ENCODE measurements at regions not wholly inside any gene's neighbourhood (a gene's known extent, or its start where the extent isn't known, plus 50 kb on each side); places are given as distances from the start of the nearest gene placed in this dataset.

DNA sequence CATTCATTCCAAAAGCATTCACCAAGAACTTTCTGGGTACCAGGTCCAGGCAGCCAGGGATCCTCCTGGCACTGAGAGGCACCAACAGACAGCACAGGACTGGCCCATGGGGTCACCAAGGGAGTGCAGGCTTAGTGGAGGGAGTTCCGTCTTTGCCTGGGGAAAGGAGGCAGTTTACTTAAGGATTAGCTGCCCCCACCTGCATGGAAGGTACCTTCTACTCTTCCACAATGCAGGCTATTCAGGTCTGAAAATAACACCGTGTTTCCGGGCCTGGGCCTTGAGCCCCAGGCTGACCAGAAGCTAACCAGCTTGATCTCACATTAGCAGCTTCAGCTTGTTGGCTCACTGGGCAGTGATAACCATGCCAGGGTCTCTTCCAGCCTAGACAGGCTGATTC, 199.4 kb downstream of the FOXA2 start:
- no peak overlapping the region for H3K27ac Mint-ChIP-seq
- H3K4me3 Mint-ChIP-seq, result no peak overlapping the region
- H3K9me3 Mint-ChIP-seq, result peaks cover 0 to 9% (median 0%) of the 10 kb centered on the region in 6 donors
- no peaks in the 10 kb centered on the region for H3K36me3 Mint-ChIP-seq
- no peak for DNase-seq
- H3K27me3 Mint-ChIP-seq (ENCODE audit: low read depth in 3 of 3), result peaks cover 3 to 6% (median 3%) of the 10 kb centered on the region in 3 donors
- H3K4me1 Mint-ChIP-seq, result no peaks in the 10 kb centered on the region

- Mint-ChIP-seq H3K27ac (no peak overlapping the region), H3K36me3 (no peaks in the 10 kb centered on the region), H3K27me3 (ENCODE audit: low read depth in 3 of 3) (peaks cover 3 to 6% (median 3%) of the 10 kb centered on the region in 3 donors), H3K4me3 (no peak overlapping the region), H3K9me3 (peaks cover 0 to 9% (median 0%) of the 10 kb centered on the region in 6 donors), H3K4me1 (no peaks in the 10 kb centered on the region)
- DNase-seq, result no peak
Measured at GRCh38 chr20:22383156-22383555, 201.2 kb downstream of the FOXA2 start.

GRCh38 chr20:22382742-22383141, 201.6 kb downstream of the FOXA2 start:
- peaks cover 0 to 5% (median 0%) of the 10 kb centered on the region in 6 donors for H3K9me3 Mint-ChIP-seq
- DNase-seq, result no peak
- H3K4me3 Mint-ChIP-seq, result no peak overlapping the region
- no peaks in the 10 kb centered on the region for H3K36me3 Mint-ChIP-seq
- no peak overlapping the region for H3K27ac Mint-ChIP-seq
- H3K4me1 Mint-ChIP-seq, result no peaks in the 10 kb centered on the region
- H3K27me3 Mint-ChIP-seq (ENCODE audit: low read depth in 3 of 3), result peaks cover 3 to 6% (median 3%) of the 10 kb centered on the region in 3 donors

- H3K9me3 Mint-ChIP-seq, result peaks cover 0 to 3% (median 0%) of the 10 kb centered on the region in 6 donors
Measured at GRCh38 chr20:22381812-22382416, 202.5 kb downstream of the FOXA2 start.

GRCh38 chr20:22379472-22379871, 204.9 kb downstream of the FOXA2 start:
- no peak for DNase-seq
- H3K27ac Mint-ChIP-seq, result no peak overlapping the region
- no peak overlapping the region for H3K4me3 Mint-ChIP-seq
- no peaks in the 10 kb centered on the region for H3K4me1 Mint-ChIP-seq
- peaks cover 0 to 3% (median 0%) of the 10 kb centered on the region in 3 donors for H3K27me3 Mint-ChIP-seq (ENCODE audit: low read depth in 3 of 3)
- H3K36me3 Mint-ChIP-seq, result no peaks in the 10 kb centered on the region
- peaks cover 0 to 3% (median 0%) of the 10 kb centered on the region in 6 donors for H3K9me3 Mint-ChIP-seq

More at GRCh38 chr20:22381812-22382416, 202.5 kb downstream of the FOXA2 start:
- Mint-ChIP-seq H3K27ac (no peak overlapping the region), H3K27me3 (ENCODE audit: low read depth in 3 of 3) (peaks cover 3 to 6% (median 3%) of the 10 kb centered on the region in 3 donors), H3K36me3 (no peaks in the 10 kb centered on the region), H3K4me1 (no peaks in the 10 kb centered on the region), H3K4me3 (no peak overlapping the region)
- DNase-seq, result no peak

DNA sequence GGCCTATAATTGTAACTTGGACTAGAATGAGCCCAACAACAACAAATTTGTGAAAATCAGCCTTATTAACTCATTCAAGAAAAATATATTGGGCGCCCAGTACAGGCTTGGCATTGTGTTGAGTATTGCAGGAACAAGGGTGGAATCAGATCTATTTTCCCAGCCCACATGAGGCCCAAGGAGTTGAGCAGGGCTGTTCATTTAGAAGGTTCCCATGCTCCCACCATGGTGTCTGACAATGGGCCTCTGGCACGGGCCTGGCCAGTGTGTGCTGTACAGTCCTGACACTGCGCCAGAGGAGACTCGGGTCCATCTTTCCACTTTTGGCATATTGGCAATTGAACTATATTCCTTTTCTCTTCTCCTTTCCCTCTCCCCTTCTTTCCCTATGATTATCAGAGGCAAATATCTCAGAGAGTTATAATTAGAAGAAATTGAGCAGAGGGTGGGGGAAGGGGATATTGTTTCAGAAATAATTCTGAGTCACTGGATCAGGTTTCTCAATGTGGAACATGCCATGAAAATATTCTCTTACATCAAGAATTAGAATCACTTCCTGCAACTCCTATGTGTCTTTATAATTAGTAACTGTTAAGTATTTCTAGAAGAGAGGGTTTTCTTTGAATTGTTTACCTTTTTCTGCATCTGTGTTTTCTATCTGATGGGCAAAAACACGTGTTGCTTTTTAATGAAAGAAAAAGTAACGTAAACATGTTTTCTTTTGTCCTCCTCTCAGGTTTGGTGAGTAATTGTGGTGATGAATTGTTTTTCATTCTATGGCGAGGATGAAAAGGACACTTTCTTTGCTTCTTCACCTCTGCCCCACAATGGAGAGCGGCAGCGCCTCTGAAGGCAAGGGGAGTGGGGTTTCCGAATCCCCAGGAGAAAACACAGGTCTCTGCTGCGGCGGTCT, 209.4 kb downstream of the FOXA2 start:
- Mint-ChIP-seq H3K4me1 (no peaks in the 10 kb centered on the region), H3K27me3 (ENCODE audit: low read depth in 3 of 3) (peaks cover 0 to 3% (median 1%) of the 10 kb centered on the region in 3 donors), H3K9me3 (peaks cover 0 to 4% (median 1%) of the 10 kb centered on the region in 6 donors), H3K27ac (no peak overlapping the region), H3K4me3 (no peak overlapping the region), H3K36me3 (no peaks in the 10 kb centered on the region)
- DNase-seq, result no peak

GRCh38 chr20:22374066-22374465, 210.3 kb downstream of the FOXA2 start:
- Mint-ChIP-seq H3K27ac (no peak overlapping the region), H3K4me1 (no peaks in the 10 kb centered on the region), H3K27me3 (ENCODE audit: low read depth in 3 of 3) (peaks cover 0 to 3% (median 1%) of the 10 kb centered on the region in 3 donors), H3K36me3 (no peaks in the 10 kb centered on the region), H3K9me3 (peaks cover 0 to 4% (median 1%) of the 10 kb centered on the region in 6 donors), H3K4me3 (no peak overlapping the region)
- no peak for DNase-seq

GRCh38 chr20:22373164-22373895, 211.0 kb downstream of the FOXA2 start:
- Mint-ChIP-seq H3K9me3 (peaks cover 0 to 5% (median 3%) of the 10 kb centered on the region in 6 donors), H3K4me1 (no peaks in the 10 kb centered on the region), H3K27ac (no peak overlapping the region), H3K27me3 (ENCODE audit: low read depth in 3 of 3) (peaks cover 0 to 3% (median 1%) of the 10 kb centered on the region in 3 donors), H3K4me3 (no peak overlapping the region), H3K36me3 (no peaks in the 10 kb centered on the region)
- no peak for DNase-seq

- Mint-ChIP-seq H3K36me3 (no peaks in the 10 kb centered on the region), H3K9me3 (peaks cover 0 to 11% (median 3%) of the 10 kb centered on the region in 6 donors), H3K27me3 (ENCODE audit: low read depth in 3 of 3) (peaks cover 0 to 3% (median 1%) of the 10 kb centered on the region in 3 donors), H3K4me3 (no peak overlapping the region), H3K4me1 (no peaks in the 10 kb centered on the region), H3K27ac (no peak overlapping the region)
- DNase-seq, result no peak
Measured at GRCh38 chr20:22371843-22372242, 212.5 kb downstream of the FOXA2 start.

GRCh38 chr20:22370137-22370536, 214.2 kb downstream of the FOXA2 start:
- Mint-ChIP-seq H3K27me3 (ENCODE audit: low read depth in 3 of 3) (peaks cover 0 to 3% (median 3%) of the 10 kb centered on the region in 3 donors), H3K4me3 (no peak overlapping the region), H3K27ac (no peak overlapping the region), H3K4me1 (no peaks in the 10 kb centered on the region), H3K36me3 (no peaks in the 10 kb centered on the region), H3K9me3 (peaks cover 0 to 11% (median 3%) of the 10 kb centered on the region in 6 donors)
- DNase-seq, result no peak

GRCh38 chr20:22369100-22369499, 215.3 kb downstream of the FOXA2 start:
- Mint-ChIP-seq H3K9me3 (peaks cover 0 to 11% (median 3%) of the 10 kb centered on the region in 6 donors), H3K27ac (no peak overlapping the region), H3K27me3 (ENCODE audit: low read depth in 3 of 3) (peaks cover 0 to 3% (median 3%) of the 10 kb centered on the region in 3 donors), H3K36me3 (no peaks in the 10 kb centered on the region), H3K4me1 (no peaks in the 10 kb centered on the region), H3K4me3 (no peak overlapping the region)
- no peak for DNase-seq

DNA sequence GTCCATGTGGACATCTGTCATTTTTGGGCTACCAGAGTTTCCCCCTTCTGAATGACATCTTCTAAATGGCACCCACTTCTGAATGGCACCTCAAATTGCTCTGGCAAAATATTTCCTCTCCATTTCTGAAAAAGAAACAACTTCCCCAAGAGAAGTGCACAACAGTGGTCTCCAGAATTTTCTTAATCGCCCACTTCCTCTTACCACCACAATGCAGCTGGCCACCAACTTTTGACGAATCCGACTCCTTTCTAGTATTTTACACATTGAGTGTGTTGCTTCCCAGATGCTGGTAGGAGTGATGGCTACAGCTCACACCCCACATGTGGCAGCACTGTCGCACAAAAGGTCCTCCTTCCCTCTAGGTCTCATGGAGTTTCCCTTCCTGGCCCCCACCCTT, 216.1 kb downstream of the FOXA2 start:
- peaks cover 0 to 3% (median 2%) of the 10 kb centered on the region in 3 donors for H3K27me3 Mint-ChIP-seq (ENCODE audit: low read depth in 3 of 3)
- no peaks in the 10 kb centered on the region for H3K4me1 Mint-ChIP-seq
- H3K9me3 Mint-ChIP-seq, result peaks cover 0 to 13% (median 6%) of the 10 kb centered on the region in 6 donors
- no peaks in the 10 kb centered on the region for H3K36me3 Mint-ChIP-seq
- no peak overlapping the region for H3K27ac Mint-ChIP-seq
- H3K4me3 Mint-ChIP-seq, result no peak overlapping the region
- no peak for DNase-seq

GRCh38 chr20:22366631-22367030, 217.7 kb downstream of the FOXA2 start:
- H3K27me3 Mint-ChIP-seq (ENCODE audit: low read depth in 3 of 3), result peaks cover 0 to 3% (median 2%) of the 10 kb centered on the region in 3 donors
- DNase-seq, result no peak
- no peaks in the 10 kb centered on the region for H3K36me3 Mint-ChIP-seq
- no peaks in the 10 kb centered on the region for H3K4me1 Mint-ChIP-seq
- H3K9me3 Mint-ChIP-seq, result peaks cover 0 to 11% (median 6%) of the 10 kb centered on the region in 6 donors
- H3K27ac Mint-ChIP-seq, result no peak overlapping the region
- no peak overlapping the region for H3K4me3 Mint-ChIP-seq

Data from immature natural killer cell (primary cell).